HG03097 (cell line): ENCODE measurements at regions not wholly inside any gene's neighbourhood (a gene's known extent, or its start where the extent isn't known, plus 50 kb on each side); places are given as distances from the start of the nearest gene placed in this dataset.

Source experiments
- ATAC-seq: cut with Tn5 transposase; IDR thresholded peaks from one replicate; pipeline ENCODE4 v1.9.1; 2021; ENCODE audit not compliant: unreplicated experiment, low FRiP score

DNA sequence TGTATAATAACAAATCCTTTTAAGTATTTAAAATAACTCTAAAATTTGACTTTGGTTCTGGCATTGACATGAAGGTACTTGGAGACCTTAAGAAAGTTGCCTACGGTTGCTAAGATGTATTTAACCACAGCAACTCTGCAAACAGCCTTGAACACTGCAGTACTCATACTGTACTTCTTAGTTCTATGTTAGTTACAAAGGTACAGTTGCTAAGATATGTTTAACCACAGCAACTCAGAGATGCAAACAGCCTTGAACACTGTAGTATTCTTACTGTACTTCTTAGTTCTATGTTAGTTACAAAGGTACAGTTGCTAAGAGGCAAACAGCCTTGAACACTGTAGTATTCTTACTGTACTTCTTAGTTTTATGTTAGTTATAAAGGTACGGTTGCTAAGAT is 268.3 kb upstream of the MIR17HG start:
- ATAC-seq = no peak

DNA sequence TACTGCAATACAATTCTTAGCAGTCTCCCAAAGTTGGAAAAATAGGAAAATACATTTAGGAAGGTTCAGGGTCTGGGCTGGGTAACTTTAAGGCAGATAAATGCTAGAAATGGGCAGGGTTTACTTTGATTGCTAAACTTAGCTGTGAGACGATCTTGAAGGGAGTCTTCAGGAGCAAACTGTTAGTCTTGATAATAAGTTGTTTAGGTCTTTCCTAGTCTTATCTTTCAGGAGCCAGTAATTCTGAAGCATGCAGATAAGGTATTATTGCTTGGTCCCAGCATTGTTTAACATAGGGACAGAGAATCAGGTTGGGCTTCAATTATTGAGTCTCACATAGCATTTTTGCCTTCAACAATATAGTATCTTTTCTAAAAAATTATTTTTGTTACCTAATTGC is 262.4 kb upstream of the MIR17HG start:
- ATAC-seq = no peak

- ATAC-seq = no peak
These were observed 260.4 kb upstream of the MIR17HG start for GRCh38 chr13:91086936-91087716.

DNA sequence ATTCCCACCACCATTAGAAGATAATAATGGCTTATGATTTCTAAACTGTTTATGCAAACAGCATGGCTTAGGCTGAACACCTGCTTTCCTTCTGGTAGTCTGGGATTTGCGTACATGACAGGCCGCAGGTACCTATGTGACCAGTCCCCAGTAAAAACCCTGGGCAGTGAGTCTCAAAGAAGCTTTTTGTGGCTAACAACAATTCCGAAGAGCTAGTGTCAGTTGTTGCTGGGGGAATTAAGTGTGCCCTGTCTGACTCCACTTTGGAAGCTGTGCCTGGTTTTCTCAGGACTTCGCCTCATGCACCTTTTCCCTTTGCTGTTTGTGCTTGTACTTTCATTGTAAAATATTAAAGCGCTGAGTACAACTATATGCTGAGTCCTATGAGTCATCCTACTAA is 250.2 kb upstream of the MIR17HG start:
- ATAC-seq = no peak

DNA sequence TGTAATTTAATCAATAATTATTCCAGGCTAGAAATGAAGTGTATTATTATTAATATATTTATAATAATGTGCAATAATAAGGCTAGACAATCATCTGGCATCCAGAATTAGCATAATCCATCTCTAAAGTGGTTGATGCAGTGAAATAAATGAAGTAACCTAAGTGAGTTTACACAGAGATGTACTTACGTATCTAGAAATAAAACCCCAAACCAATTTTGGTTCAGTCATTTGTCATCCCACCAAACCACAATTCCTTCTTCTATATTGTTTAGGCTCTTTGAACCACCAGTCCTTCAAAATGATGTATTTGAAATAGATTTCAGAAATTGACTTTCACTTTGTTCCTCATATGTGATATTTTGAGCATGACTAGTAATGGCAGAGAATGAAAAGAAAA is 247.6 kb upstream of the MIR17HG start:
- ATAC-seq = no peak

DNA sequence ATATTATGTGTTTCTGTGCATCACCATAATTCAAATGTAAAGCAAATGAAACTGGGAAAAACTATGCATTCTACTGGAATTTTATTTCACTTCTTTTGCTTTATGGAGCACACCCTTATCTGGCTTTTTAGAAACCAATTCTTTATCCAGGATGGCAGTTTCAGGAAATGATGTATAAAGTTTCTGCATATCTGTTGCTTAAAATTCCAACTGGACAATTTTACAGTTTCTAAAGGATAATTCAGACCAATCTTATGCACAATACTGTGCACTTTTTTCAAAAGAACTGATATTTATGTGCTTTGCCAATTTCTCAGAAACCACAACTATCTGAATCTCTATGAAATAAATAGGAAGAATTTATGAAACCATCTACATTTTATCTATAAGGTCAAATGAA is 246.5 kb upstream of the MIR17HG start:
- ATAC-seq = no peak

DNA sequence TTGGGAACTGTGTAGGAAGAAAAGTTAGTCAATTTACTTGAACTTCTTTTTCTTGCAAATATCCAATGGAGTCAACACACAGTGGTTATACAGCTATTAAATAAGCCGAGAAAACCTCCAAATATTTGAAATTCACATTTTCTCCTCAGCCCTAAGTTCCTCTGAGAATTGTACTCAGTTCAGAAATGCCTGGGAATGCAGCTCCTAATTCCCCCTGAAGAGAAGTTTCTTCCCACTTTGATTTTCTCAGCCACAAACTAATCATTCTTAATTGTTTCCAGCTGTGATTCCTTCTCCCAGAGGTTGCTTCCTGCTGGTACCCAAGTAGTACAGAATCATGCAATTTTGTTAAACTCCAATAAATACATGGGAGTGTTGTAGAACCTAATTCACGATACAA is 246.1 kb upstream of the MIR17HG start:
- ATAC-seq = no peak

DNA sequence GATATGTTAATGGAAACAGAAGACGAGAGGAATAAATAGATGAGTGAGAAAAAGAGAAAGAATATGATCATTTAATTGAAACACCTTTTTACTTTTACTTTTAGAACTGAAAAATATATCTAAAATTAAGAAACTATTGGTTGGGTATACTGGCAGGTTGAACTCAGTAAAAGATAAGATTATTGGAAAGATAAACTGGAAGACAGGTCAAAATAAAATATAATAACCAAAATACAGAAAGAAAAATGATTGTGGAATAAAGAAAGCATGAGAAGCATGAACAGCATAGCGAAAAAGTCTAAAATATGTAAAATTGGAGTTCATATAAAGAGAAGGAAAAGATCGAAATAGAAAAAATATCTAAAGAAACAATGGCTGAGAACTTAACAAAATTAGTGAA is 242.2 kb upstream of the MIR17HG start:
- no peak for ATAC-seq

- no peak for ATAC-seq
These were observed 240.9 kb upstream of the MIR17HG start for GRCh38 chr13:91106565-91106964.

- no peak for ATAC-seq
These were observed 239.2 kb upstream of the MIR17HG start for GRCh38 chr13:91108315-91108714.

DNA sequence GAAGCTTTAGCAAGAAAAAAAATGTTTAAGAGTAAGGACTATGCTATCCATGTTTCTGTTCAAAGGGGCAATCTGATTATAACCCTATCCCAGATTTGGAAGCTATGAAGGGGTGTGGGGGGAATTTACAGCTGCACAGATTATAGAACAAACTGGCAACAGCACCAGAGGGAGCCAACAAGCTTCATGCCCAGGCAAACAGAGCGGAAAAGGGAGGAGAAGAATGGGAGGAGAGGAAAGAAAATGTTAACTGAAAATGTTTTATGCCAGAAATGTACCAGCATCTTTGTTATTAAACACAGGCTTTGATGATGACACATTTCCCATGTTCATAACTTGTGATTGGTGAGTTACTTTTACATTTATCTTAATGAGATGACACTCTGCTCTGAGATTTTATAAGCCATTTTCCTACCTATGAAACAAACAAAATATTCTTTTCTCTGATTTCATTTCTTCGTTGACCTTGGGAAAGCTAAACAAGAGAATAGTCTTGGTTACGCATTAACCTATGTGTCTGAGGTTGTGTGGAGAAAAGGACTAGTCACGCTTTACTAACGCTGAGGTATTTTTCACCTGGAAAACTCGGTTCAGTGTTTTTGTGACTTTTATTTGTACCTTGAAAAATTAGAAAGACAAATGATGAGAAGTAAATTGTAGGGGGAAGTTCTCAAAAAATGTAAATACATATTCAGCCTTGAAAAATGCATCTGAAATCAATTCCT is 235.8 kb upstream of the MIR17HG start:
- no peak for ATAC-seq

- ATAC-seq = no peak
These were observed 235.1 kb upstream of the MIR17HG start for GRCh38 chr13:91112201-91112923.

DNA sequence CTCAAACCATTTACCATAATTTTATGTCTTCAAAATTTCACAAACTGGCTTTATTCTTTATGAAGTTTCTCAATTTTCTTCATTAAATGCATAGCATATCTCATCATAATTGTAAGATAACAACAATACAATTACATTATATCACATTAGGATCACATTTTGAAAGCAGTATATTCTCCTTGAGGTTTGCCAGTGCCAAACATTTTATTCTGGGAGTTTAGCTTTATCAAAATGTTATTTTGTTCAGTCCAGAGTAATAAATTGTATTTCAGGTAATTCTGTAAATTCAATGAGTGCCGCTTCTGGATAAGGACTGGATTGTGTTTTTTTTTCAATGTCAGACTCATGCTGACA is 234.6 kb upstream of the MIR17HG start:
- no peak for ATAC-seq

GRCh38 chr13:91115776-91116175 is 231.7 kb upstream of the MIR17HG start:
- ATAC-seq = no peak

- ATAC-seq = no peak
These were observed 230.1 kb upstream of the MIR17HG start for GRCh38 chr13:91117351-91117750.

DNA sequence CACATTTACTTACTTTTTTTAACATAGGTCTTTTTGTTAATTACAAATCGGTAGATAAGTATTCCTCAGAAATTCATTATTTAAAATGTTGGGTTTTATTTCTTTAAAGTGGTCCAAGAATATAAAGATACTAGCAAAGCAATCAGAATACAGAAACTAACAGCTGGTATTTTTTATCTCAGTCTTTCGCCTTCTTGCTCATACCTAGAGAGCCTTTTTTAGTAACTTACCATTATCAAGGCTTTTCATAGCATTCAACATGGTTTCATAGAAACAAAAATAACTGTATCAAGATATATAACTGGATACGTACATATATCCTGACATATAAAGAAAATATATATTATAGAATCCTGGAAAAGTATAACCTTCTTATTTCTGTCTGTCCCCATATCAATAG is 227.8 kb upstream of the MIR17HG start:
- ATAC-seq = no peak

GRCh38 chr13:91122766-91123165 is 224.7 kb upstream of the MIR17HG start:
- ATAC-seq = no peak

- peak; percentile 58 for ATAC-seq
These were observed 223.9 kb upstream of the MIR17HG start for GRCh38 chr13:91123456-91124127.

GRCh38 chr13:91126806-91127205 is 220.7 kb upstream of the MIR17HG start:
- ATAC-seq = no peak

- ATAC-seq = no peak
These were observed 219.5 kb upstream of the MIR17HG start for GRCh38 chr13:91127995-91128394.

- ATAC-seq = no peak
These were observed 215.1 kb upstream of the MIR17HG start for GRCh38 chr13:91132381-91132780.
